Hepatocyte (in vitro differentiated cells): ENCODE measurements at regions not wholly inside any gene's neighbourhood (a gene's known extent, or its start where the extent isn't known, plus 50 kb on each side); places are given as distances from the start of the nearest gene placed in this dataset.
"Not testable (repeated sequence)": the region's sequence is repeated elsewhere in the genome, so short reads cannot be mapped to it uniquely, and the experiment has no call there.

Experiments used
- DNase-seq: peaks from one replicate; pipeline ENCODE4 v3.0.0-alpha.2; 2016; ENCODE audit warnings: low spot score
- H2AFZ ChIP-seq: fragments of 200-600 bp; sonication (generic); 2 replicates; pipeline ENCODE4 v1.6.0; 2016; ENCODE audit warnings: antibody characterized with exemption, mild to moderate bottlenecking
- H3K27ac ChIP-seq: fragments of 200-600 bp; sonication (generic); 2 replicates; pipeline ENCODE4 v1.5.1; 2016; ENCODE audit warnings: mild to moderate bottlenecking
- H3K27me3 ChIP-seq: fragments of 200-600 bp; sonication (generic); 2 replicates; pipeline ENCODE4 v1.6.1; 2016
- H3K36me3 ChIP-seq: fragments of 200-600 bp; sonication (generic); replicated peaks from 2 replicates; pipeline ENCODE4 v1.5.1; 2016; ENCODE audit warnings: low read depth; ENCODE audit not compliant: insufficient read depth
- H3K4me1 ChIP-seq: fragments of 200-600 bp; sonication (generic); 2 replicates; pipeline ENCODE4 v1.5.1; 2016; ENCODE audit warnings: mild to moderate bottlenecking, moderate library complexity; ENCODE audit not compliant: insufficient read depth
- H3K4me2 ChIP-seq: fragments of 200-600 bp; sonication (generic); 2 replicates; pipeline ENCODE4 v1.6.0; 2016
- H3K4me3 ChIP-seq: fragments of 200-600 bp; sonication (generic); 2 replicates; pipeline ENCODE4 v1.5.1; 2016; ENCODE audit warnings: mild to moderate bottlenecking
- H3K79me2 ChIP-seq: fragments of 200-600 bp; sonication (generic); 2 replicates; pipeline ENCODE4 v1.6.0; 2017; ENCODE audit warnings: mild to moderate bottlenecking
- H3K9me2 ChIP-seq: fragments of 200-600 bp; sonication (generic); replicated peaks from 2 replicates; pipeline ENCODE4 v1.6.0; 2017; ENCODE audit warnings: mild to moderate bottlenecking; ENCODE audit not compliant: insufficient read depth
- H3K9me3 ChIP-seq: fragments of 200-600 bp; sonication (generic); 2 replicates; pipeline ENCODE4 v1.5.1; 2016; ENCODE audit warnings: low read depth, mild to moderate bottlenecking
- H4K20me1 ChIP-seq: fragments of 200-600 bp; sonication (generic); 2 replicates; pipeline ENCODE4 v1.6.0; 2016; ENCODE audit warnings: mild to moderate bottlenecking; ENCODE audit not compliant: insufficient read depth, poor library complexity, severe bottlenecking
- EZH2 ChIP-seq: fragments of 200-600 bp; sonication (generic); IDR thresholded peaks from 2 replicates; pipeline ENCODE4 v1.6.1; 2016; ENCODE audit warnings: antibody characterized with exemption, mild to moderate bottlenecking, borderline replicate concordance
- EZH2phosphoT487 ChIP-seq: fragments of 200-600 bp; sonication (generic); IDR thresholded peaks from one replicate; pipeline ENCODE4 v1.6.1; 2018; ENCODE audit warnings: antibody characterized with exemption, mild to moderate bottlenecking, low read depth, moderate library complexity; ENCODE audit not compliant: unreplicated experiment, severe bottlenecking
- WGBS: methylation state at CpG from one replicate; pipeline ENCODE4 v1.1.6; 2016; ENCODE audit warnings: low lambda C conversion rate; ENCODE audit errors: missing lambda C conversion rate; 5-methylcytosine and 5-hydroxymethylcytosine counted together
- TF ChIP-seq, protein P1 (sequence below): fragments of 200-600 bp; sonication (generic); IDR thresholded peaks from 2 replicates; pipeline ENCODE4 v1.5.1; 2016; ENCODE audit warnings: antibody characterized with exemption, mild to moderate bottlenecking; ENCODE audit not compliant: poor library complexity

DNA sequence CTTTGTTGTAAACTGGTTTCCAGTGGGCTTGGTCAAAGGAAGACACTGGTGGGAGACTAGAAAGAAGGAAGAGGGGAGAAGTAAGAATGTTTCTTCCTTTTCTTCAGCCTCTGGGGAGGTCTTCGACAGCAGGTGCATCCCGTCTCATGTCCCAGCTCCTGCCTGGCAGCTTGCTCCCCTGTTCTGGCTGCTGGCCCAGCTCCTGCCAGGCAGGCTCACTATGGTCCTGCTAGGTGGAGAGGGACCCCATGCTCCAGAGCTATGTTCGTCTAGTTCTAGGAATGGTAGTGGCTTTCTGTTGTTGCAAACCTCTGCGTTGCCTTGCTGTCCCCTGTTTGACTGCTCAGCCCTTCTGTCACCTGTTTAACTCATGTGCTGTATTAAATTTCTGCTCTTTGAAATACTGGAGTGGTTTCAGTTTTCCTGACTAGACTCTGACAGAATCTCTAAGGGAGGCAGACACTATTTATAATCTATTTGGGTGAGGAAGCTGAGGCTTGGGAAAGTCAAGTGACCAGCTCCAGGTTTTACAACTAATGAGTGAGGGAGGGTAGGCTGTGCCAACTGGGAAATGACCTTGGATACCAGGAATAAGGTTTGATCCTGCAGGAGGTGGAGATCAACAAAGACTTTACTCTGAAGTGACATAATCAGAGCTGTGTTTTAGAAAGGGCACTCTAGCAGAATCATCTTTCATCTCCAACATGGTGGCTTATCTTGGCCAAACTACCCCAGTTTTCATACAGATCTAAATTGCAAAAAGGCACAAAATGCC is 94.7 kb upstream of the DDHD1 start:
- no peaks in the 10 kb centered on the region for H3K36me3 ChIP-seq
- H3K27ac ChIP-seq: no peak overlapping the region
- no peak for DNase-seq
- no peaks in the 10 kb centered on the region for H3K9me2 ChIP-seq
- H3K79me2 ChIP-seq: no peaks in the 10 kb centered on the region
- H4K20me1 ChIP-seq: no peaks in the 10 kb centered on the region
- no peak overlapping the region for H3K4me2 ChIP-seq
- H3K4me1 ChIP-seq: no peaks in the 10 kb centered on the region
- TF ChIP-seq EZH2 (no peak), EZH2phosphoT487 (no peak)
- TF ChIP-seq, protein P1, sequence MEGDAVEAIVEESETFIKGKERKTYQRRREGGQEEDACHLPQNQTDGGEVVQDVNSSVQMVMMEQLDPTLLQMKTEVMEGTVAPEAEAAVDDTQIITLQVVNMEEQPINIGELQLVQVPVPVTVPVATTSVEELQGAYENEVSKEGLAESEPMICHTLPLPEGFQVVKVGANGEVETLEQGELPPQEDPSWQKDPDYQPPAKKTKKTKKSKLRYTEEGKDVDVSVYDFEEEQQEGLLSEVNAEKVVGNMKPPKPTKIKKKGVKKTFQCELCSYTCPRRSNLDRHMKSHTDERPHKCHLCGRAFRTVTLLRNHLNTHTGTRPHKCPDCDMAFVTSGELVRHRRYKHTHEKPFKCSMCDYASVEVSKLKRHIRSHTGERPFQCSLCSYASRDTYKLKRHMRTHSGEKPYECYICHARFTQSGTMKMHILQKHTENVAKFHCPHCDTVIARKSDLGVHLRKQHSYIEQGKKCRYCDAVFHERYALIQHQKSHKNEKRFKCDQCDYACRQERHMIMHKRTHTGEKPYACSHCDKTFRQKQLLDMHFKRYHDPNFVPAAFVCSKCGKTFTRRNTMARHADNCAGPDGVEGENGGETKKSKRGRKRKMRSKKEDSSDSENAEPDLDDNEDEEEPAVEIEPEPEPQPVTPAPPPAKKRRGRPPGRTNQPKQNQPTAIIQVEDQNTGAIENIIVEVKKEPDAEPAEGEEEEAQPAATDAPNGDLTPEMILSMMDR: no peak
- no peaks in the 10 kb centered on the region for H3K9me3 ChIP-seq
- no peaks in the 10 kb centered on the region for H3K27me3 ChIP-seq
- H3K4me3 ChIP-seq: no peak overlapping the region
- no peak overlapping the region for H2AFZ ChIP-seq
- 90% methylated on average over 4 of the region's 4 CpGs for WGBS

DNA sequence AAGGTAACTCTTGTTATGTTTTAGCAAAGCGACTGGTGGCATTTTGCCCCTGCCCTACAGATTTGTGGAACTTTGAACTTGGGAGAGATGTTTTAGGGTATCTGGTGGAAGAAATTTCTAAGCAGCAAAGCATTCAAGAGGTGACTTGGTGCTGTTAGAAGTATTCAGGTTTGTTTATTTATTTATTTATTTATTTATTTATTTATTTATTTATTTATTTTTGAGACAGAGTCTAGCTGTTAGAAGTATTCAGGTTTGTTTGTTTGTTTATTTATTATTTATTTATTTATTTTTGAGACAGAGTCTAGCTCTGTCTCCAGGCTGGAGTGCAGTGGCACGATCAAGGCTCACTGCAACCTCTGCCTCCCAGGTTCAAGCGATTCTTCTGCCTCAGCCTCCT is 89.8 kb upstream of the DDHD1 start:
- H3K27ac ChIP-seq, H3K36me3 ChIP-seq, H3K4me2 ChIP-seq, H3K4me3 ChIP-seq, H4K20me1 ChIP-seq, H3K4me1 ChIP-seq, H2AFZ ChIP-seq, H3K27me3 ChIP-seq, H3K79me2 ChIP-seq, DNase-seq, H3K9me3 ChIP-seq, H3K9me2 ChIP-seq: not testable (repeated sequence)
- 98% methylated on average over 3 of the region's 3 CpGs for WGBS

DNA sequence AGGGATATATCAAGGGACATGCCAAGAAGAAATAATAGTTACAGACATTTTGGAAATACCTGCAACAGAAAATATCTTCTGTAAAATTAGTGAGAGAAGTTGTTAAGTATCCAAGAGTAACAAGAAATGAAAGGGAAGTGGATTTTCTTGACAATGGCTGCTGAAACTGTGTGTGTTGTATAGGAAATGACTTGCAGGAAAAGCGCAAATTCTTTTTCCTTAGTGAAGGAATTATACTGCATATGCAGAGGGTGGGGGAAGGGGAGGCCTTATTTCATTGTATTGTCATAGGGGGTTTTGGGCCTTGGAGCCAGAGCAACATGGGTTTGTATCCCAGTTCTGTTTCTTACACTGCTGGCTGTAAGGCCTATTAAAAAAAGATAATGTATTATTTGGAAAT is 84.4 kb upstream of the DDHD1 start:
- no peak overlapping the region for H3K4me2 ChIP-seq

DNA sequence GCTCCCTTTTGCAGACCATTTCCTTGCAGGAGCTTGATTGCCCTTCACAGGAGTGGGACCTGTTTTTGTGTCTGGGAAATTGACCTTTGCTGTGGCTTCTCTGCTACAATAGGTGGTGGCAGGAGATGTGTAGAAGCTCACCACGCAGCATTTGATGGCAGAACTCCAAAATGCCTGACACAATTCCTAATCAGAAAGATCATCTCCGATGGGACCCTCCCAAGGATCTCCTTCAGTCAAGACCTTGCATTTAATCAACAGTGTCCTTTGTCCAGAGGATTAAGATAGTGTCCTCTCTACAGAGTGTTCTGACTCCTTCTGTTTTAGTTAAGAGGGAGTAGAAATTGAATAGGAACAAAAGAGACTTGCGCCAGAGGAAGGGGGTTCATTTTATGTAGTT is 83.6 kb upstream of the DDHD1 start:
- H3K27ac ChIP-seq: no peak overlapping the region
- H3K4me2 ChIP-seq: no peak overlapping the region
- TF ChIP-seq, protein P1: no peak
- TF ChIP-seq EZH2: no peak
- TF ChIP-seq EZH2phosphoT487: no peak
- H3K36me3 ChIP-seq: no peaks in the 10 kb centered on the region
- H4K20me1 ChIP-seq: no peaks in the 10 kb centered on the region
- H3K4me3 ChIP-seq: no peak overlapping the region
- no peak for DNase-seq
- 65% methylated on average over 3 of the region's 3 CpGs for whole genome bisulfite sequencing
- H2AFZ ChIP-seq: no peak overlapping the region
- no peaks in the 10 kb centered on the region for H3K27me3 ChIP-seq
- no peaks in the 10 kb centered on the region for H3K79me2 ChIP-seq
- H3K4me1 ChIP-seq: no peaks in the 10 kb centered on the region
- H3K9me3 ChIP-seq: no peaks in the 10 kb centered on the region
- H3K9me2 ChIP-seq: no peaks in the 10 kb centered on the region

More for the DNA sequence above, 84.4 kb upstream of the DDHD1 start:
- Histone ChIP-seq H3K79me2 (no peaks in the 10 kb centered on the region), H2AFZ (no peak overlapping the region), H3K4me3 (no peak overlapping the region), H3K36me3 (no peaks in the 10 kb centered on the region), H3K27ac (no peak overlapping the region), H3K27me3 (no peaks in the 10 kb centered on the region), H3K9me3 (no peaks in the 10 kb centered on the region), H4K20me1 (no peaks in the 10 kb centered on the region), H3K4me1 (no peaks in the 10 kb centered on the region), H3K9me2 (no peaks in the 10 kb centered on the region)
- no peak for DNase-seq
- TF ChIP-seq EZH2 (no peak), EZH2phosphoT487 (no peak)
- TF ChIP-seq, protein P1: no peak
- WGBS: 96% methylated on average over 1 of the region's 1 CpG
